Right renal pelvis (tissue), 4 donors: ENCODE measurements at regions not wholly inside any gene's neighbourhood (a gene's known extent, or its start where the extent isn't known, plus 50 kb on each side); places are given as distances from the start of the nearest gene placed in this dataset.
"Not testable (repeated sequence)": the region's sequence is repeated elsewhere in the genome, so short reads cannot be mapped to it uniquely, and the experiment has no call there.

Experiments used
- DNase-seq, 4 donors: peaks; one replicate each; pipeline ENCODE4 v3.0.0-alpha.2; 2013; ENCODE audit warnings: low read depth in 4 of 4, low spot score in 3 of 4, missing footprints in 1 of 4

GRCh38 chr7:108627476-108628051, 57.9 kb downstream of the DNAJB9 start:
- DNase-seq: no peak

DNA sequence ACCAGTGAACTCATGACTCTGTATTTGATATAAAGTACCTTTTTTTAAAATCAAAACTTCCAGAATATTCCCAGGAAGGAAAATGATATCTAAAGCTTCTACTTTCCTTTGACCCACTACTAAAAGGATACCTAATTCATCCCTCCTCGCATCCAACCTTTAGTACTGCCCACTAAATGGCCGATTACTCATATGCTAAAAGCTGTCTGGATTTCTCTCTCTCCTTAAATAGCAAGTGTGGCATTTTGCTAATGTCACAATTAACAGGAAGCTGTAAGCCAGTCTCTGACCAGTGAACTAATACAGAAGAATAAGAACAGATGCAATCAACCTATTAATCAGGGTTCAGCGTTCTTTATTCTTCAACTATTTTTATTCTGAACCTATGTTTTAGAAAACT, 59.0 kb downstream of the DNAJB9 start:
- DNase-seq: no peak

DNA sequence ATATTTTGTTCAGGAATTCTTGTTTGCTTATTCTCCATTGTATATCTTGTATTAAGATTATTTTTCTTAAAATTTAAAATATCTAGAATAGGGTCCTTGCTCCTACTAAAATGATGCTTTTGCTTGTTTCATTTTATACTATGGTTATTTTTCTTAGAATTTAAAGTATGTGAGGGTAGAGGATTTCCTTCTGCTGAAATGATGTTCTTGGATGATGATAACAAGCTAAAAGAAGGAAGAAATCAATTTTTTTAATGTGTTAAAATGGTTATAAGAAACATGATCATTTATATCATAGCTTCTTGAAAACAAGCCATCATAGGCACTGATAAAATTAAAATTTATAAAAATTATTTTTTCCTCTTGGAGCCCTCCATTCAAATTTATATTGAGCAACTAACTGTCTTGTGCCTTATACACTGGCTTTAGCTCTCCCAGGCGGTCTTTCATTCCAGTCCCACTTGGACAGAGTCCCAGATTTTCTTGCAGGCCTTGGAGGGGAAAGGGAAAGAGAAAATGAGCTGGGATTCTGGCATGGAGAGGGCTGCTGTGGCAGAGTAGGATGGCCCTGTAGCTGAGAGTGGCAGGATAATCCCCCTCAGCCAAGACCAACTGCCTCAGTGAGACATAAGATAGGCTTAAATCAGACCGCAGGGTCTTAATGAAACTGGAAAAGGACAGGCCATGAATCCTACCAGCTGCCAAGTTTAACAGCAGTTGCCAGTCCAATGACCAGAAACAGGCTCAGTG, 60.2 kb downstream of the DNAJB9 start:
- peak in 1 of 4 donors; percentile 26 for DNase-seq

DNA sequence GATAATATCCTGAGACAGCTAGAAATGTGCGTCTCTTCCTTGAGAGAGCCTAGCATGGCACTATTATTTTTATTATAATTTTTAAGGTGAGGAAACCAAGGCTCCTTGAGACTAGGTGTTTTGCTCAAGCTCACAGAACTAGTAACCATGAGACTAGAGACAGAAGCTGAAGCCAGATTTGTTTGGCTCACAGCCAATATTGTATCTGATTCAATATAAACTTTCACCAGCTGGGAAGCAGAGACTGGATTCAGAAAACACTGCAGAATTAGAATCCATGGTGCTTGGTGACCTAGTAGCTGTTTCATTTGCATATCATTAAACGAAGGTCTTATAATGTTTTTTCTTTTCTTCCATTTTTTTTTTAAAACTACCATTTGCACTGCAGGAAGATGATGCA, 64.4 kb downstream of the DNAJB9 start:
- DNase-seq: no peak

DNA sequence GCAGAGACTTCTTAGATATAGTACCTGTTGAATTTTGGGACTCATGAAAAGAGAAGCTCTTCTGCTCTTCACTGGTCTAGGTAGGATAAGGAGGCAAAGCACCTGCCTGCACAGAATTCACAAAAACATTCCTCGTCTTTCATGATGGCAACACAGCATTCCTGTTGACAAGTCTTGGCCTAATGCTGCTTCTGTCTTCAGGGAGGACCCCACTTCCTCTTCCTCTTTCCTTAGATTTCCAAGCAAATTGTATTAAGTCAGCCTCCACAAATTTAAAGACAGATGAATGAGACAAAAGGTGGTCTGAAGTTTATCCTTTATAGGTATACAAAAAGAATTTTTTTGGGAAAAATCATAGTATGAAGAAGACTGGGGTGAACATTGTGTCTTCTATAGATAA, 64.9 kb downstream of the DNAJB9 start:
- no peak for DNase-seq

DNA sequence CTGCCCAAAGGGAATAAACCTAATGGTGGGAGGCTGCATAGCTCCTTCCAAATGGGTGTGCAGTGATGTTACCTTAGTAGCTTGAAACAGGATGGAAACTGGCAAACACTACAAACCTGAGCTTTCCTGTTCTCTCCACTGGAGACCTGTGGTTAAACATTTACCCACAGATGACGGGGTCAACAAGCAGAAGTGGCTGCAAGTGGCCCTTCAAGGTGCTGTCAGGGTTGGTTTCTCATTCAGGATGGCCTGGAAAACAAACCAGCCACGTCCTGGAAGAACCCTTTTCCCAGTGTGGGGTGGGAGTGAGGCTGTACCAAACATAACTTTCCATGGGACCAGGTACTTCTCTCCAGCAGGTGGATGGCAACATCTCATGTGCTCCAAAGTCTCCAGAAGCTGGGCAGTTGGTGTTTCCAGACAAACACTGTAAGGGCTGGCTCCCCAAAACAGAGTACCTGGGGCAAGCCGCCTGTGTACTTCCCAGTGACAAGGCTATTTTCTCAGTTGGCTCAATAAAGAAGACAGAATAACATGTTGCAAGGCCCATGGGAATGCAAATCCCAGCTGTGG, 67.5 kb downstream of the DNAJB9 start:
- DNase-seq: peak in 2 of 4 donors; percentile 16 to 37

DNA sequence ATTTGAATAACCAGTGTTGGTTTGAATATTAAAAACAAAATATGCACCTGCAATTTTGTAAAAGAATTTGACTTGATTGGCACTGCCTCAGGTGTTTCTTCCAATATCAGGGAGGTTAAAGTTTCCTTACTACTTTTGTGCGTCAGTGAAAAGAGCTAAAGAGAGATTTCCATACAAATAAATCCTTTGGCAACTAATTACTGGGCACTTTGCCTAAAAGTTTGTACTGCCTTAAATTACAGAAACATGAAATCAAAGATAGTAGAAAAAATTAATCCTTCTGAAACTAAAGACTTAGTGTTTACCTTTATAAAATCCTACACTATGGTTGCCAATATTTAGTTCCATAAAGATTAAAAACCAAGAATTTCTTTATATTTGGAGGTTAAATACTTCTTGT, 72.5 kb downstream of the DNAJB9 start:
- no peak for DNase-seq

- DNase-seq: no peak
Measured at GRCh38 chr7:108643136-108643535, 73.5 kb downstream of the DNAJB9 start.

DNA sequence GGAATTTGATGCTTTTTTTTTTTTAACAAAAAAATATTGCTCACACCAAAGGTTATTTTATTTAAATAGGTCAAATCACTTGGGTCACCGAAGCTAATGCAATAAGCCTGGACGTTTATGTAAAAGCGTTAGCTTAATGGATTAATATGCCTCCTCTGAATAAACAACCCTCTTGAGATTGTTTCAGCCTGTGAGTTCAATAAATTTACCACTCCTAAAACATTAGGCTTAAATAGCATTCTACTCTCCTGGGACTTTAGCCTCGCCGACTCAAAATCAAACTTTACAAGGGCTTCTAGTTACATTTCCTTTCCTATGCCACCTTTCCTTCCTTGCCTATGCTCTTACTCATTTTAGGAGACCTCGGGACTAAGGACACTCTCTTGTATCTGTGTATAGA, 79.3 kb downstream of the DNAJB9 start:
- no peak for DNase-seq

DNA sequence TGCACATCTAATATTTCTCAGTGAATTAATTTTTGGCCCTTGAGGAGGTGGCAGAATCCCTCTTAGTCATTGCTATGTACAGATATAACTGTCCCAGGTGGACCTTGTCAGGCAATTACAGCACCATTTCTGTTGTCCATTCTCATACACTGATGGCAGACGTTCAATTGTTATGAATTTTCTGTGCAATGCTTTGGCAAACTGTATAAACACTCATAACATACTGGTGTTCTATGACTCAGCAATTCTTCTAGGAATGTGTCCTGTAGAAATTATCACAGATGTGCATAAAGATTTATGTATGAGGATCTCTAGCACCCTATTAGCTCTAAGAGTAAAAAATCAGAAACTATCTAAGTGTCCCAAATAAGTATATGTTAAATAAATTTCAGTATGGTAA, 80.8 kb downstream of the DNAJB9 start:
- no peak for DNase-seq

- no peak for DNase-seq
Measured at GRCh38 chr7:108652886-108653285, 83.2 kb downstream of the DNAJB9 start.

- DNase-seq: no peak
Measured at GRCh38 chr7:108653526-108653925, 83.9 kb downstream of the DNAJB9 start.

DNA sequence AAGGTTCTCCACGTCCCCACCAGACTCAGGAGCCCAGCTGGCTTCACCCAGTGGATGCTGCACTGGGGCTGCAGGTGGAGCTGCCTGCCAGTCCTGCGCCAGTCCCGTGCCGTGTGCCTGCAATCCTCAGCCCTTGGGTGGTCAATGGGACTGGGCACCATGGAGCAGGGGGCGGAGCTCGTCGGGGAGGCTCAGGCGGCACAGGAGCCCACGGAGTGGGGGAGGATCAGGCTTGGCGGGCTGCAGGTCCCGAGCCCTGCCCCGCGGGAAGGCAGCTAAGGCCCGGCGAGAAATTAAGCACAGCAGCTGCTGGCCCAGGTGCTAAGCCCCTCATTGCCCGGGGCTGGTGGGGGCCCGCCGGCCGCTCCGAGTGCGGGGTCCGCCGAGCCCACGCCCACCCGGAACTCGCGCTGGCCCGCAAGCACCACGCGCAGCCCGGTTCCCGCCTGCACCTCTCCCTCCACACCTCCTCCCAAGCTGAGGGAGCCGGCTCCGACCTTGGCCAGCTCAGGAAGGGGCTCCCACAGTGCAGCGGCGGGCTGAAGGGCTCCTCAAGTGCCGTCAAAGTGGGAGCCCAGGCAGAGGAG, 87.6 kb downstream of the DNAJB9 start:
- DNase-seq: not testable (repeated sequence)

DNA sequence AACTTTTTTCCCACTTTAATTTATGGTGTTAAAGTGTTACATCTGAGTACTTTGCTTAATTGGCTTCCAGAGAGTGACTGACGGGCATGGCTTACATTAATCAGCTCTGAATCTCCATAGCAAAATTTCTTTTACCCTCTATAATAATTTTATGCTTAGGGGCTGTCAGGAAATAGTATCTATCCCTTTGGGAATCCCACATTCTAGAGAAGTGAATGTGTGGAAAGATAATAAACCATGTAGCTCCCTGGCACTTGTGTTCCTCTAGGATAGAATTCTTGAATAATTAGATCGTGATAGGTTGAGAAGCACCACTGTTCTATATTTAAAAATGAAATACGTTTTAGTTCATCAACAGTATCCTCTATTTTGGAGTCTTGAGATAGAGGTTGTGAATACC, 89.6 kb downstream of the DNAJB9 start:
- DNase-seq: no peak

DNA sequence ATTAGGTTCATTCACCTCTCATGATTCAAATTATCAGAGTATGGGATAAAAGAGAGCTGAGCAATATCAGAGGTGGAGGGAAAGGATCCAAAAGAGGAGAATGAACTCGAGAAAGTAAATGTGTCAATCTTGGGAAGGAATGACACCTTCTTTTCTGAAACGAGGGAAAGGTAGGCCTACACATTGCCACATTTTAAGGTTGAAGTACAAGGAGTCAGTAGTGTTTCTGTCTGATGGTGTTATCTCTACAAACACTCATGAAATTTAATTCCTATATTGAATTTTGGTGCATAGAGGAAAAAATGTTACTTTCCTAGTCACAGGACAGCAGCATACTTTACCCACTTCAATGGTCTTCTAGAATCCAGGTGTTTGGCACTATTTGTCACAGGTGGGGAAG, 90.2 kb downstream of the DNAJB9 start:
- no peak for DNase-seq

GRCh38 chr7:108660465-108660864, 90.8 kb downstream of the DNAJB9 start:
- DNase-seq: no peak

- no peak for DNase-seq
Measured at GRCh38 chr7:108662783-108663362, 93.2 kb downstream of the DNAJB9 start.

GRCh38 chr7:108663701-108664100, 94.0 kb downstream of the DNAJB9 start:
- DNase-seq: no peak

DNA sequence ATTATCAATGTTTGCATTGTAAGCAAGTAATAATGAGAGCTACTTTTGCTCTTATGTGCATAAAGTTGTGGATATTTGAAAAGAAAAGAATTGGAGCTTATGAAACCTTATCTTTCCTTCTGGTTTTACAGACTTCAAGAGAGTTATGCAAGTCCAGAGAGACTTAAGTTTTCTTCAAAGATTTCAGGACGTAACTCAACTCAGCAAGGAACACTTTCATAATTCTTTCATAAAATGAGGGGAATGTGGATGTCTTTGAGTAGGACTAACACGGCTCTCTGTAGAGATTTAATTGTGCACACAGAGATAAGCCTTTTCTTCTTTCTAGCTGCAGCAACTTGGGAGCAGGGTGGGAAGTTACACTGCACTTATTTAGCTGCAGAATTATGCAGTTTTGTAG, 97.5 kb downstream of the DNAJB9 start:
- DNase-seq: no peak

GRCh38 chr7:108669958-108670357, 100.3 kb downstream of the DNAJB9 start:
- DNase-seq: no peak

GRCh38 chr7:108673699-108674098, 104.0 kb downstream of the DNAJB9 start:
- not testable (repeated sequence) for DNase-seq
